ENCODE measurements at regions not wholly inside any gene's neighbourhood (a gene's known extent, or its start where the extent isn't known, plus 50 kb on each side); places are given as distances from the start of the nearest gene placed in this dataset.
"Not testable (repeated sequence)": the region's sequence is repeated elsewhere in the genome, so short reads cannot be mapped to it uniquely, and the experiment has no call there.

DNA sequence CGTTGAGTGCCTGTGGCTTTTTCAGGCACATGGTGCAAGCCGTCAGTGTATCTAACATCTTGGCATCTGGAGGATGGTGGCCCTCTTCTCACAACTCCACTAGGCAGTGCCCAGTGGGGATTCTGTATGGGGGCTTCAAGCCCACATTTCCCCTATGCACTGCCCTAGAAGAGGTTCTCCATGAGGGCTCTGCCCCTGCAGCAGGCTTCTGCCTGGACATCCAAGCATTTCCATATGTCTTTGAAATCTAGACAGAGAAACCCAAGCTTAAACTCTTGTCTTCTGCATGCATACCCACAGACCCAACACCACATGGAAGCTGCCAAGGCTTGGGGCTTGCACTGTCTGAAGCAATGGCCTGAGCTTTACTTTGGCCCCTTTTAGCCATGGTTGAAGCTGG, 146.4 kb downstream of the ARL4A start:
- no peak for DNase-seq (ENCODE audit: insufficient read length)
- no peak for FAIRE-seq
- TF ChIP-seq POLR2AphosphoS5 (IDR thresholded peaks at IDR 0.05; ENCODE audit: low read depth, low read length) = no peak

DNA sequence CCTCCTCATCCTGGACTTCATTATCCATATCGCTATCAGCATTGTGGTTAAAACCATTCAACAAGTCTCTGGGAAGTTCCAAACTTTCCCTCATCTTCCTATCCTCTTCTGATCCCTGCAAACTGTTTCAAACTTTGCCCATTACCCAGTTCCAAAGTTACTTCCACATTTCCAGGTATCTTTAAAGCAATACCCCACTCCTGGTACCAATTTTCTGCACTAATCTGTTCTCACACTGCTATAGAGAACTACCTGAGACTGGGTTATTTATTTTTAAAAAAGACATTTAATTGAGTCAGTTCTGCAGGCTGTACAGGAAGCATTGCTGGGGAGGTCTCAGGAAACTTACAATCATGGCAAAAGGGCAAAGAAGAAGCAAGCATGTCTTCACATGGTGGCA, 147.3 kb downstream of the ARL4A start:
- FAIRE-seq (no peak), DNase-seq (ENCODE audit: insufficient read length) (no peak)
- TF ChIP-seq POLR2A (IDR thresholded peaks at IDR 0.05; ENCODE audit: low read depth, low read length) (no peak), TAF1 (IDR thresholded peaks at IDR 0.05; ENCODE audit: borderline replicate concordance, low read depth, low read length) (no peak), POLR2AphosphoS5 (IDR thresholded peaks at IDR 0.05; ENCODE audit: low read depth, low read length) (no peak)

DNA sequence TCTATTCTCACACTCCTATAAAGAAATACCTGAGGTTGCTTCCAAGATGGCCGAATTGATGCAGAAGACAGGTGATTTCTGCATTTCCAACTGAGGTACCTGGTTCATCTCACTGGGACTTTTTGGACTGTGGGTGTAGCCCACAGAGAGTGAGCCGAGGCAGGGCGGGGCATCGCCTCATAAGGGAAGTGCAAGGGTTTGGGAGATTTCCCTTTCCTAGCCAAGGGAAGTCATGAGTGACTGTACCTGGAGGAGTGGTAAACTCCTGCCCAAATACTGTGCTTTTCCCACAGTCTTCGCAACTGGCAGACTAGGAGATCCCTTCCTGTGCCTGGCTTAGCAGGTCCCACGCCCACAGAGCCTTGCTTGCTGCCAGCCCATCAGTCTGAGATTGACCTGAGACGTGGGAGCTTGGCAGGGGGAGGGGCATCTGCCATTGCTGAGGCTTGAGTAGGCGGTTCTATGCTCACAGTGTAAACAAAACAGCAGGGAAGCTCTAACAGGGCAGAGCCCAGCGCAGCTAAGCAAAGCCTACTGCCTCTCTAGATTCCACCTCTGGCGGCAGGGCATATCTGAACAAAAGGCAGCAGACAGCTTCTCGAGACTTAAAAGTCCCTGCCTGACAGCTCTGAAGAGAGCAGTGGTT, 152.2 kb downstream of the ARL4A start:
- TF ChIP-seq POLR2A (IDR thresholded peaks at IDR 0.05; ENCODE audit: low read depth, low read length) = no peak
- TF ChIP-seq TAF1 (IDR thresholded peaks at IDR 0.05; ENCODE audit: borderline replicate concordance, low read depth, low read length) = no peak
- TF ChIP-seq POLR2AphosphoS5 (IDR thresholded peaks at IDR 0.05; ENCODE audit: low read depth, low read length) = no peak
- no peak for FAIRE-seq
- DNase-seq (ENCODE audit: insufficient read length) = no peak

DNA sequence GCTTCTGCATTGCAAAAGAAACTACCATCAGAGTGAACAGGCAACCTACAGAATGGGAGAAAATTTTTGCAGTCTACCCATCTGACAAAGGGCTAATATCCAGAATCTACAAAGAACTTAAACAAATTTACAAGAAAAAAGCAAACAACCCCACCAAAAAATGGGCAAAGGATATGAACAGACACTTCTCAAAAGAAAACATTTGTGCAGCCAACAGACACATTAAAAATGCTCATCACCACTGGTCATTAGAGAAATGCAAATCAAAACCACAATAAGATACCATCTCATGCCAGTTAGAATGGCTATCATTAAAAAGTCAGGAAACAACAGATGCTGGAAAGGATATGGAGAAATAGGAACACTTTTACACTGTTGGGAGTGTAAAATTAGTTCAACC, 157.3 kb downstream of the ARL4A start:
- not testable (repeated sequence) for FAIRE-seq

DNA sequence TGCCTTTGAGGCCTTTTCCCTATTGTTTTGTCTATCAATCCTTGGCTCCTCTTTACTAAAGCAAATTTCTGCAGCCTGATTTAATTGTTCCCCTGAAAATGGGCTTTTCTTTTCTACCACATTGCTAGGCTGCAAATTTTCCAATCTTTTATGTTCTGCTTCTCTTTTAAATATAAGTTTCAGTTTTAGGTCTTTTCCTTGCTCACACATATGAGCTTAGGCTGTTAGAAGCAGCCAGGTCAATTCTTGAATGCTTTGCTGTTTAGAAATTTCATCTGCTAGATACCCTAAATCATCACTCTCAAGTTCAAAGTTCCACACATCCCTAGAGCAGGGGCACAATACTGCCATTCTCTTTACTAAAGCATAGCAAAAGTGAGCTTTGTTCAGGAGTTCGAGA, 159.6 kb downstream of the ARL4A start:
- TF ChIP-seq TAF1 (IDR thresholded peaks at IDR 0.05; ENCODE audit: borderline replicate concordance, low read depth, low read length) = no peak
- TF ChIP-seq POLR2A (IDR thresholded peaks at IDR 0.05; ENCODE audit: low read depth, low read length) = no peak
- no peak for TF ChIP-seq POLR2AphosphoS5 (IDR thresholded peaks at IDR 0.05; ENCODE audit: low read depth, low read length)
- FAIRE-seq = no peak
- no peak for DNase-seq (ENCODE audit: insufficient read length)

More for the DNA sequence above, 157.3 kb downstream of the ARL4A start:
- not testable (repeated sequence) for DNase-seq (ENCODE audit: insufficient read length)

DNA sequence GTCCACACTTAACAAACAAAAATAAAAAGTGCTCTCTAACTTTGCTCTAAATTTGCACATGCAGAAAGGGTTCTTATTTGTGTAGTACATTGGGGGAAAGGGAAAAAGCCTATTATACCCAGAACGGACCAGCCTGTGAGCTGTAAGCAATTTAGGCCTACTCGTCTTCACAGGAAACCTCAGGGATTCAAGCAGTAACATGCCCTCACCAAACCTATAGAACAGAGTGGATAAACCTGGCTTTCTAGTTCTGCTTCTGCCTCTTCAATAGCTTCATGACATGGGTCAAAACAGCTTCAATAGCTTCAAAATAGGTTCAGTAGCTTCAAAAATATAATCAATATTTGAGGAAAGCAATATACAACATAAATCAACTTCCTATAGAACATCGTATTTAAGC, 163.7 kb downstream of the ARL4A start:
- DNase-seq (ENCODE audit: insufficient read length) (no peak), FAIRE-seq (no peak)

GRCh38 chr7:12851841-12852240, 164.4 kb downstream of the ARL4A start:
- DNase-seq (ENCODE audit: insufficient read length) = no peak
- TF ChIP-seq POLR2AphosphoS5 (IDR thresholded peaks at IDR 0.05; ENCODE audit: low read depth, low read length) = no peak
- no peak for TF ChIP-seq TAF1 (IDR thresholded peaks at IDR 0.05; ENCODE audit: borderline replicate concordance, low read depth, low read length)
- no peak for TF ChIP-seq POLR2A (IDR thresholded peaks at IDR 0.05; ENCODE audit: low read depth, low read length)
- no peak for FAIRE-seq

More for the DNA sequence above, 163.7 kb downstream of the ARL4A start:
- TF ChIP-seq POLR2A (IDR thresholded peaks at IDR 0.05; ENCODE audit: low read depth, low read length) = no peak
- TF ChIP-seq TAF1 (IDR thresholded peaks at IDR 0.05; ENCODE audit: borderline replicate concordance, low read depth, low read length) = no peak
- TF ChIP-seq POLR2AphosphoS5 (IDR thresholded peaks at IDR 0.05; ENCODE audit: low read depth, low read length) = no peak

- TF ChIP-seq TAF1 (IDR thresholded peaks at IDR 0.05; ENCODE audit: borderline replicate concordance, low read depth, low read length) (no peak), POLR2A (IDR thresholded peaks at IDR 0.05; ENCODE audit: low read depth, low read length) (no peak), POLR2AphosphoS5 (IDR thresholded peaks at IDR 0.05; ENCODE audit: low read depth, low read length) (no peak)
- FAIRE-seq (no peak), DNase-seq (ENCODE audit: insufficient read length) (no peak)
Measured at GRCh38 chr7:12855036-12855435, 167.6 kb downstream of the ARL4A start.

GRCh38 chr7:12859761-12860160, 172.3 kb downstream of the ARL4A start:
- DNase-seq (ENCODE audit: insufficient read length) = no peak
- TF ChIP-seq POLR2A (IDR thresholded peaks at IDR 0.05; ENCODE audit: low read depth, low read length) (no peak), POLR2AphosphoS5 (IDR thresholded peaks at IDR 0.05; ENCODE audit: low read depth, low read length) (no peak), TAF1 (IDR thresholded peaks at IDR 0.05; ENCODE audit: borderline replicate concordance, low read depth, low read length) (no peak)
- FAIRE-seq = no peak

DNA sequence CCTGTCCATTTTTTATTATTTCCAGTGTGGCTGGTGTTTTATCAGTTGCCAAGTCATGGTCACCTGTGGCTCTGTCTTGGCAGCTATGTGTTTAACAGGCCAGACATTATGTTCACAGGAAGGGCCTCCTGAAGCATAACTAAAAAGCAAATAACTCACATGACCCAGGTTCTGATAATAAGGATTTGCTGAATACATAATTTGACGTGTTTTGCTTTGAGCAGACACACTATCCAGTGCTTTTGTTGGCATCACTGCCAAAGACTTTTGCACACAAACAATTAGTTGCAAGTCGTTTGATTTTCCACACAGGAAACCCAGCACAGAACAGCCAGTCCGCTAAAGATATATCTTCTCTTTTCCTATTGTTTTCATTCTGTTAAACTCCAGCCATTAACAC, 173.6 kb downstream of the ARL4A start:
- DNase-seq (ENCODE audit: insufficient read length) = no peak
- no peak for FAIRE-seq

GRCh38 chr7:12862146-12862545, 174.7 kb downstream of the ARL4A start:
- DNase-seq (ENCODE audit: insufficient read length) (no peak), FAIRE-seq (no peak)
- TF ChIP-seq POLR2A (IDR thresholded peaks at IDR 0.05; ENCODE audit: low read depth, low read length) = no peak
- TF ChIP-seq TAF1 (IDR thresholded peaks at IDR 0.05; ENCODE audit: borderline replicate concordance, low read depth, low read length) = no peak
- TF ChIP-seq POLR2AphosphoS5 (IDR thresholded peaks at IDR 0.05; ENCODE audit: low read depth, low read length) = no peak

More for the DNA sequence above, 173.6 kb downstream of the ARL4A start:
- TF ChIP-seq TAF1 (IDR thresholded peaks at IDR 0.05; ENCODE audit: borderline replicate concordance, low read depth, low read length) = no peak

DNA sequence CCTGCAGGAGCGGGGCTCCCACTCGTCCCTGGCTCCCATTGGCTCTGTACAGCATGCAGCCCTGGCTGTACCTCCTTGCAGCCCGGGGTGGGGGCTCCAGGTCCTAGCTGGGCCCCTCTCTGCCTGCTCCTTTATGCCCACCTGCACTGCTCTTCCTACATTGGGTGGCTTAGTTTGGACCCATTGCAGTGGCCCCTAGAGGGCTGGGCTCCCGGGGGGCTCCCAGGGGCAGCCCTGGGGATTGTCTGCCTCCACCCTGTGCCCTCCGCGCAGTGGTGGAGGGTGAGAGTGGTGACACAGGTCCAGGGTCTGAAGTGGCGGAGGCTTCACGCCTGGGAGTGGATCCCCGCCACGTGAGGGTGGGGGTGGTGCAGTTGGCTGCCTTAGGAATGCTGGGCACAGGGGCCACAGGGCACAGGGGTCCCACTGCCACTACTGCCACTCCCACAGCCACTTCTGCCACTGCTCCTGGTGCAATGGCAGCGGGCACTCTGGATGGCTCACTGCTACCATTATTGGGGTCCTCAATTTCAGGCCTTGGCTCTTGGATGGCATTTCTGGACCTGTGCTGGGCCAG, 177.1 kb downstream of the ARL4A start:
- no peak for FAIRE-seq
- no peak for DNase-seq (ENCODE audit: insufficient read length)

GRCh38 chr7:12865593-12865992, 178.2 kb downstream of the ARL4A start:
- TF ChIP-seq POLR2A (IDR thresholded peaks at IDR 0.05; ENCODE audit: low read depth, low read length) (no peak), POLR2AphosphoS5 (IDR thresholded peaks at IDR 0.05; ENCODE audit: low read depth, low read length) (no peak), TAF1 (IDR thresholded peaks at IDR 0.05; ENCODE audit: borderline replicate concordance, low read depth, low read length) (no peak)
- DNase-seq (ENCODE audit: insufficient read length) (no peak), FAIRE-seq (no peak)

More for the DNA sequence above, 177.1 kb downstream of the ARL4A start:
- no peak for TF ChIP-seq POLR2A (IDR thresholded peaks at IDR 0.05; ENCODE audit: low read depth, low read length)
- TF ChIP-seq POLR2AphosphoS5 (IDR thresholded peaks at IDR 0.05; ENCODE audit: low read depth, low read length) = no peak
- TF ChIP-seq TAF1 (IDR thresholded peaks at IDR 0.05; ENCODE audit: borderline replicate concordance, low read depth, low read length) = no peak

Data from GM12892 (cell line).